ENCODE measurements at regions not wholly inside any gene's neighbourhood (a gene's known extent, or its start where the extent isn't known, plus 50 kb on each side); places are given as distances from the start of the nearest gene placed in this dataset.

GRCh38 chr12:93043877-93044209 lies 114.7 kb upstream of the EEA1 start (continued):
- TF ChIP-seq, protein P1, sequence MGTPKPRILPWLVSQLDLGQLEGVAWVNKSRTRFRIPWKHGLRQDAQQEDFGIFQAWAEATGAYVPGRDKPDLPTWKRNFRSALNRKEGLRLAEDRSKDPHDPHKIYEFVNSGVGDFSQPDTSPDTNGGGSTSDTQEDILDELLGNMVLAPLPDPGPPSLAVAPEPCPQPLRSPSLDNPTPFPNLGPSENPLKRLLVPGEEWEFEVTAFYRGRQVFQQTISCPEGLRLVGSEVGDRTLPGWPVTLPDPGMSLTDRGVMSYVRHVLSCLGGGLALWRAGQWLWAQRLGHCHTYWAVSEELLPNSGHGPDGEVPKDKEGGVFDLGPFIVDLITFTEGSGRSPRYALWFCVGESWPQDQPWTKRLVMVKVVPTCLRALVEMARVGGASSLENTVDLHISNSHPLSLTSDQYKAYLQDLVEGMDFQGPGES (IDR thresholded peaks at IDR 0.05; ENCODE audit: low read depth, low read length), result no peak

DNA sequence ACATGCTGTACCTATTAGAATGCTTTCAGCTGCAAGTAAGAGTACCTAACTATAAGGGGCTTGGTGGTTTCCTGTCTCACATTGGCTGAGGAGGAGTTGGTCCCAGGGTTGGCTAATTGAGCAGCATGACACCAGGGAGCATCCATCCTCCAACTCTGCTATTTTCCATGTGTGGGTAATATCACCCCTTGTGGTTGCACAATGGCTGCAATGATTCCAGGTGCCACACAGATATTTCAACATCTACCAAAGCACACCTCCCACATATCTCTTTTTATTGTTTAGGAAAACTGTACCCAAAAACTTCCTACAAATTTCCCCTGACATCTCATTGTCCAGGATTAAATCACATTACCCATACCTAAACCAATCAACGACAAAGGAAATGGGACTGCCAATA lies 118.0 kb upstream of the EEA1 start:
- peaks cover 0 to 4% of the 10 kb centered on the region in 2 experiments; a peak in 2 of 4 replicates for H3K4me1 ChIP-seq (ENCODE audit: control insufficient read depth in 1 of 2, insufficient read depth in 2 of 2, low read depth in 1 of 2, low read length in 1 of 2)
- no peak for TF ChIP-seq RCOR1 (IDR thresholded peaks at IDR 0.05; ENCODE audit: low read length)
- TF ChIP-seq CTCF (IDR thresholded peaks at IDR 0.05), result no peak
- TF ChIP-seq, protein P2, sequence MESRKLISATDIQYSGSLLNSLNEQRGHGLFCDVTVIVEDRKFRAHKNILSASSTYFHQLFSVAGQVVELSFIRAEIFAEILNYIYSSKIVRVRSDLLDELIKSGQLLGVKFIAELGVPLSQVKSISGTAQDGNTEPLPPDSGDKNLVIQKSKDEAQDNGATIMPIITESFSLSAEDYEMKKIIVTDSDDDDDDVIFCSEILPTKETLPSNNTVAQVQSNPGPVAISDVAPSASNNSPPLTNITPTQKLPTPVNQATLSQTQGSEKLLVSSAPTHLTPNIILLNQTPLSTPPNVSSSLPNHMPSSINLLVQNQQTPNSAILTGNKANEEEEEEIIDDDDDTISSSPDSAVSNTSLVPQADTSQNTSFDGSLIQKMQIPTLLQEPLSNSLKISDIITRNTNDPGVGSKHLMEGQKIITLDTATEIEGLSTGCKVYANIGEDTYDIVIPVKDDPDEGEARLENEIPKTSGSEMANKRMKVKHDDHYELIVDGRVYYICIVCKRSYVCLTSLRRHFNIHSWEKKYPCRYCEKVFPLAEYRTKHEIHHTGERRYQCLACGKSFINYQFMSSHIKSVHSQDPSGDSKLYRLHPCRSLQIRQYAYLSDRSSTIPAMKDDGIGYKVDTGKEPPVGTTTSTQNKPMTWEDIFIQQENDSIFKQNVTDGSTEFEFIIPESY (IDR thresholded peaks at IDR 0.05; ENCODE audit: borderline replicate concordance, low read depth), result no peak
- H3K27ac ChIP-seq (ENCODE audit: low read depth in 2 of 2, low read length in 1 of 2), result no peak overlapping the region
- H3K9me3 ChIP-seq, result no peaks in the 10 kb centered on the region
- WGBS (ENCODE audit: low lambda C conversion rate), result 95% methylated on average over 1 of the region's 1 CpG
- H4K20me1 ChIP-seq (ENCODE audit: insufficient read depth), result no peaks in the 10 kb centered on the region
- ChIA-PET POLR2A (no interaction called here), CTCF (no interaction called here)
- no peaks in the 10 kb centered on the region for H3K36me3 ChIP-seq (replicated peaks in 1 of 2; ENCODE audit: control insufficient read depth in 1 of 2, insufficient read depth in 2 of 2, low read length in 1 of 2)
- H3K4me2 ChIP-seq, result no peak overlapping the region
- no peak overlapping the region for H2AFZ ChIP-seq (ENCODE audit: low read depth)
- H3F3A ChIP-seq (replicated peaks; ENCODE audit: insufficient read depth), result no peaks in the 10 kb centered on the region
- no peak overlapping the region for H3K9ac ChIP-seq
- H3K9me2 ChIP-seq, result no peaks in the 10 kb centered on the region
- no peaks in the 10 kb centered on the region for H3K79me2 ChIP-seq (ENCODE audit: insufficient read depth)
- H3K4me3 ChIP-seq (ENCODE audit: low read depth in 2 of 2, low read length in 1 of 2), result no peak overlapping the region
- no peaks in the 10 kb centered on the region for H3K27me3 ChIP-seq (ENCODE audit: insufficient read depth)
- no peak for DNase-seq

DNA sequence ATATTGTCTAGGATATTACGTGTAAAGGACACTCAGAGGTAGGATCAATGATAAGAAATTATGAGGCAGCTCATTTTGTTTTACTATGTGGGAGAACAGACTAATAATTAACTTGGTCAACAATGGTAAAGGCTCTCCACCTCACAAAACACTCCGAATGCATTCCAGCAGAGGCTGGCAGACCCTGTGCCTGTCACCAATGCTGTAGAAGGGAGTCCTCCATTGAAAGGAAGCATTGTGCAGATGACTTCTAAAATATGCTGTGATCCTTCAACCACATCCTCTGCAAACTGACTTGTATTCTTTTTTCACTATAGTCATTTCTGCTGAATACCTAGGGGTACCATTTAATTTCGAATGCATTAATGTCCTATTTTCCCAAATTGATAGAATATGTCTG lies 119.6 kb upstream of the EEA1 start:
- POLR2A ChIA-PET, result no interaction called here
- 64% methylated on average over 3 of the region's 3 CpGs for WGBS (ENCODE audit: low lambda C conversion rate)
- no peak overlapping the region for H3K27ac ChIP-seq (ENCODE audit: low read depth in 2 of 2, low read length in 1 of 2)
- no peak for TF ChIP-seq JUND (IDR thresholded peaks at IDR 0.05)
- TF ChIP-seq USF1 (IDR thresholded peaks at IDR 0.05; ENCODE audit: borderline replicate concordance, low read depth), result no peak
- no peak for TF ChIP-seq FOXM1 (IDR thresholded peaks at IDR 0.05; ENCODE audit: low read depth)
- no peak for TF ChIP-seq RAD21 (IDR thresholded peaks at IDR 0.05; ENCODE audit: low read length)
- no peak for TF ChIP-seq CTCF (IDR thresholded peaks at IDR 0.05)
- TF ChIP-seq, protein P2 (IDR thresholded peaks at IDR 0.05; ENCODE audit: borderline replicate concordance, low read depth), result no peak
- TF ChIP-seq MXI1 (IDR thresholded peaks at IDR 0.05; ENCODE audit: low read depth, low read length), result no peak
- TF ChIP-seq SMC3 (IDR thresholded peaks at IDR 0.05; ENCODE audit: low read depth, low read length), result no peak
- no peak for TF ChIP-seq GATA2 (CRISPR knock-in tag; IDR thresholded peaks at IDR 0.05)
- no peak for TF ChIP-seq RCOR1 (IDR thresholded peaks at IDR 0.05; ENCODE audit: low read length)
- no peak for TF ChIP-seq GABPA (IDR thresholded peaks at IDR 0.05; ENCODE audit: low read depth)
- TF ChIP-seq, protein P1 (IDR thresholded peaks at IDR 0.05; ENCODE audit: low read depth, low read length), result no peak
- no peak for TF ChIP-seq FOSL2 (IDR thresholded peaks at IDR 0.05; ENCODE audit: borderline replicate concordance, low read depth)

More for the DNA sequence above, 119.6 kb upstream of the EEA1 start:
- CTCF ChIA-PET, result no interaction called here
- Histone ChIP-seq H3K9me3 (no peaks in the 10 kb centered on the region), H3K79me2 (ENCODE audit: insufficient read depth) (no peaks in the 10 kb centered on the region), H3K4me2 (no peak overlapping the region), H3K27me3 (ENCODE audit: insufficient read depth) (no peaks in the 10 kb centered on the region), H3K4me1 (ENCODE audit: control insufficient read depth in 1 of 2, insufficient read depth in 2 of 2, low read depth in 1 of 2, low read length in 1 of 2) (peaks cover 0 to 4% of the 10 kb centered on the region in 2 experiments; a peak in 2 of 4 replicates), H2AFZ (ENCODE audit: low read depth) (no peak overlapping the region), H3K9me2 (no peaks in the 10 kb centered on the region), H4K20me1 (ENCODE audit: insufficient read depth) (no peaks in the 10 kb centered on the region), H3K4me3 (ENCODE audit: low read depth in 2 of 2, low read length in 1 of 2) (no peak overlapping the region), H3K9ac (no peak overlapping the region), H3F3A (replicated peaks; ENCODE audit: insufficient read depth) (no peaks in the 10 kb centered on the region), H3K36me3 (replicated peaks in 1 of 2; ENCODE audit: control insufficient read depth in 1 of 2, insufficient read depth in 2 of 2, low read length in 1 of 2) (no peaks in the 10 kb centered on the region)
- no peak for DNase-seq

Data from SK-N-SH (cell line).